ENCODE measurements at regions not wholly inside any gene's neighbourhood (a gene's known extent, or its start where the extent isn't known, plus 50 kb on each side); places are given as distances from the start of the nearest gene placed in this dataset.

DNA sequence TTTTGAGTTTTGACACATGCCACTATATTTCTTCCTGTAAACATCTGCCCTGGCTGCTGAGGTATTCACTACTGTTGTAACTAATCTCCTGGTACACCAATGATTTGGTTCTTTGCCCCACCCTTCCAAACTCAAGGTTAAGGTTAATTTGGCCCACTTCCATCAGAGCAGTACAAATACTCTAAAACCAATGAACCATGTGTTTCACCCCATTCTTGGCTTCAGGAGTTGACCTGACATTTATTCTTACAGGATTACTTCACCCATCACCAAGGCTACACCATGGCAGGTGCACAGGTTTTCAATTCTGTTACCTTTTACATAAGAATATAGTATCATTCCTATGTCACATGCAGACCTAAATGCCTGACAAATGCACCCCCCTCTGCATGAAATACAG is 1179.9 kb downstream of the ZPLD1 start:
- TF ChIP-seq, protein P1, sequence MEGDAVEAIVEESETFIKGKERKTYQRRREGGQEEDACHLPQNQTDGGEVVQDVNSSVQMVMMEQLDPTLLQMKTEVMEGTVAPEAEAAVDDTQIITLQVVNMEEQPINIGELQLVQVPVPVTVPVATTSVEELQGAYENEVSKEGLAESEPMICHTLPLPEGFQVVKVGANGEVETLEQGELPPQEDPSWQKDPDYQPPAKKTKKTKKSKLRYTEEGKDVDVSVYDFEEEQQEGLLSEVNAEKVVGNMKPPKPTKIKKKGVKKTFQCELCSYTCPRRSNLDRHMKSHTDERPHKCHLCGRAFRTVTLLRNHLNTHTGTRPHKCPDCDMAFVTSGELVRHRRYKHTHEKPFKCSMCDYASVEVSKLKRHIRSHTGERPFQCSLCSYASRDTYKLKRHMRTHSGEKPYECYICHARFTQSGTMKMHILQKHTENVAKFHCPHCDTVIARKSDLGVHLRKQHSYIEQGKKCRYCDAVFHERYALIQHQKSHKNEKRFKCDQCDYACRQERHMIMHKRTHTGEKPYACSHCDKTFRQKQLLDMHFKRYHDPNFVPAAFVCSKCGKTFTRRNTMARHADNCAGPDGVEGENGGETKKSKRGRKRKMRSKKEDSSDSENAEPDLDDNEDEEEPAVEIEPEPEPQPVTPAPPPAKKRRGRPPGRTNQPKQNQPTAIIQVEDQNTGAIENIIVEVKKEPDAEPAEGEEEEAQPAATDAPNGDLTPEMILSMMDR (IDR thresholded peaks at IDR 0.05) = no peak
- no peak for TF ChIP-seq POLR2A (IDR thresholded peaks at IDR 0.05)
